MM.1S (cell line): ENCODE measurements at regions not wholly inside any gene's neighbourhood (a gene's known extent, or its start where the extent isn't known, plus 50 kb on each side); places are given as distances from the start of the nearest gene placed in this dataset.

ENCODE experiments used
- CTCF ChIP-seq: fragments of 300-600 bp; sonication (generic); IDR thresholded peaks from 2 replicates; pipeline ENCODE4 v1.5.1; 2016; ENCODE audit warnings: antibody characterized with exemption, low read length, mixed read lengths
- EZH2 ChIP-seq: fragments of 300-600 bp; sonication (generic); optimal IDR thresholded peaks from 2 replicates; pipeline ENCODE3; 2017; ENCODE audit warnings: low read depth, mild to moderate bottlenecking, antibody characterized with exemption, low read length, mixed read lengths
- EZH2phosphoT487 ChIP-seq: fragments of 300-600 bp; sonication (generic); IDR thresholded peaks from 2 replicates; pipeline ENCODE4 v1.6.1; 2018; ENCODE audit warnings: antibody characterized with exemption, low read length

- TF ChIP-seq CTCF (no peak), EZH2 (no peak), EZH2phosphoT487 (no peak)
Measured at GRCh38 chr5:163917747-163918146, 412.3 kb downstream of the MAT2B start.
